Hematopoietic multipotent progenitor cell treated with erythropoietin and hydrocortisone succinate and interleukin-3 and kit ligand, for 6 days (in vitro differentiated cells): ENCODE measurements at regions not wholly inside any gene's neighbourhood (a gene's known extent, or its start where the extent isn't known, plus 50 kb on each side); places are given as distances from the start of the nearest gene placed in this dataset.
A peak's percentile ranks its signal among the peaks of the same experiment; 100 is the strongest.

Experiments
- DNase-seq: peaks from one replicate; pipeline ENCODE4 v3.0.0-alpha.2; 2015

GRCh38 chr2:78315368-78315767, 710.1 kb upstream of the REG3G start:
- no peak for DNase-seq

- DNase-seq: no peak
These were observed 707.2 kb upstream of the REG3G start for GRCh38 chr2:78318275-78318674.

GRCh38 chr2:78330193-78330592, 695.3 kb upstream of the REG3G start:
- DNase-seq: no peak

- DNase-seq: peak; percentile 44
These were observed 674.3 kb upstream of the REG3G start for GRCh38 chr2:78351208-78351607.

- no peak for DNase-seq
These were observed 672.3 kb upstream of the REG3G start for GRCh38 chr2:78353168-78353567.

GRCh38 chr2:78355967-78356366, 669.5 kb upstream of the REG3G start:
- DNase-seq: no peak

GRCh38 chr2:78383576-78383975, 641.9 kb upstream of the REG3G start:
- DNase-seq: no peak

GRCh38 chr2:78397198-78397597, 628.3 kb upstream of the REG3G start:
- DNase-seq: no peak

- DNase-seq: no peak
These were observed 617.3 kb upstream of the REG3G start for GRCh38 chr2:78407960-78408794.

GRCh38 chr2:78408795-78409118, 616.7 kb upstream of the REG3G start:
- peak; percentile 1 for DNase-seq

- DNase-seq: no peak
These were observed 614.2 kb upstream of the REG3G start for GRCh38 chr2:78411303-78411702.

GRCh38 chr2:78416625-78417300, 608.7 kb upstream of the REG3G start:
- no peak for DNase-seq

GRCh38 chr2:78417355-78417754, 608.1 kb upstream of the REG3G start:
- no peak for DNase-seq

GRCh38 chr2:78418021-78418420, 607.5 kb upstream of the REG3G start:
- DNase-seq: no peak

- no peak for DNase-seq
These were observed 605.4 kb upstream of the REG3G start for GRCh38 chr2:78420132-78420531.

- DNase-seq: no peak
These were observed 601.9 kb upstream of the REG3G start for GRCh38 chr2:78423631-78424030.

GRCh38 chr2:78427170-78427569, 598.3 kb upstream of the REG3G start:
- DNase-seq: no peak

- DNase-seq: no peak
These were observed 594.3 kb upstream of the REG3G start for GRCh38 chr2:78431241-78431640.

- no peak for DNase-seq
These were observed 586.4 kb upstream of the REG3G start for GRCh38 chr2:78439122-78439521.

GRCh38 chr2:78455586-78455985, 569.9 kb upstream of the REG3G start:
- DNase-seq: no peak

- DNase-seq: no peak
These were observed 568.2 kb upstream of the REG3G start for GRCh38 chr2:78457269-78457668.

- DNase-seq: no peak
These were observed 559.8 kb upstream of the REG3G start for GRCh38 chr2:78465707-78466106.

- DNase-seq: no peak
These were observed 548.8 kb upstream of the REG3G start for GRCh38 chr2:78476619-78477229.

- no peak for DNase-seq
These were observed 538.9 kb upstream of the REG3G start for GRCh38 chr2:78486565-78486964.
